ENCODE measurements at regions not wholly inside any gene's neighbourhood (a gene's known extent, or its start where the extent isn't known, plus 50 kb on each side); places are given as distances from the start of the nearest gene placed in this dataset.
A peak's percentile ranks its signal among the peaks of the same experiment; 100 is the strongest.

DNA sequence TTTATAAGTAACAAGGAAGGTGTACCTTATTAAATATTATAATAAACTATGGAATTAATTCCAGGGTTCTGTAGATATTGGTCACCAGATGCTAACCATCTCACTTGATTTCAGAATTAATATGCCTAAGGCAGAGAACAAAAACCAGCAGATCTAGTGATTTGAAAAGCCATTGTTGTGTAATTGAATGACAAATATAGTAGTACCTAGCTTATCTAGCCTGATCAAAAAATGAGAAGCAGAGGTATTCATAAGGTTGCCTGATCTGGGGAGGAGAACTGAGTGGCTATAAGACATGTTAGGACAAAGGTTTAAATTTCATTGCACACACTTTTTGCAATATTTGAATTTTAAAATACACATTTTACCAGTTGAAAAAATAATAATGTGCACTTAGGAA is 132.0 kb upstream of the UBE2E3 start:
- TF ChIP-seq EZH2 (IDR thresholded peaks at IDR 0.05; ENCODE audit: insufficient read depth, poor library complexity, severe bottlenecking) (no peak), EZH2phosphoT487 (IDR thresholded peaks at IDR 0.05; ENCODE audit: insufficient read depth, low read depth) (no peak)
- in situ Hi-C loops (cut with MboI) = no loop called here
- no peak overlapping the region for H2AFZ ChIP-seq
- H3K79me2 ChIP-seq (ENCODE audit: insufficient read depth) = no peaks in the 10 kb centered on the region
- no peaks in the 10 kb centered on the region for H4K20me1 ChIP-seq (ENCODE audit: insufficient read depth)
- H3K9ac ChIP-seq = no peak overlapping the region
- H3K4me3 ChIP-seq = no peak overlapping the region
- no peak overlapping the region for H3K4me2 ChIP-seq (ENCODE audit: unreplicated experiment)
- no peaks in the 10 kb centered on the region for H3K9me2 ChIP-seq (ENCODE audit: insufficient read depth)
- no peaks in the 10 kb centered on the region for H3F3A ChIP-seq (ENCODE audit: insufficient read depth)
- no peaks in the 10 kb centered on the region for H3K4me1 ChIP-seq (ENCODE audit: insufficient read depth)
- no peak overlapping the region for H3K27ac ChIP-seq
- H3K9me3 ChIP-seq (ENCODE audit: low read depth) = no peaks in the 10 kb centered on the region
- no peaks in the 10 kb centered on the region for H3K36me3 ChIP-seq (ENCODE audit: low read depth)
- DNase-seq = no peak
- no peaks in the 10 kb centered on the region for H3K27me3 ChIP-seq (replicated peaks; ENCODE audit: insufficient read depth)

DNA sequence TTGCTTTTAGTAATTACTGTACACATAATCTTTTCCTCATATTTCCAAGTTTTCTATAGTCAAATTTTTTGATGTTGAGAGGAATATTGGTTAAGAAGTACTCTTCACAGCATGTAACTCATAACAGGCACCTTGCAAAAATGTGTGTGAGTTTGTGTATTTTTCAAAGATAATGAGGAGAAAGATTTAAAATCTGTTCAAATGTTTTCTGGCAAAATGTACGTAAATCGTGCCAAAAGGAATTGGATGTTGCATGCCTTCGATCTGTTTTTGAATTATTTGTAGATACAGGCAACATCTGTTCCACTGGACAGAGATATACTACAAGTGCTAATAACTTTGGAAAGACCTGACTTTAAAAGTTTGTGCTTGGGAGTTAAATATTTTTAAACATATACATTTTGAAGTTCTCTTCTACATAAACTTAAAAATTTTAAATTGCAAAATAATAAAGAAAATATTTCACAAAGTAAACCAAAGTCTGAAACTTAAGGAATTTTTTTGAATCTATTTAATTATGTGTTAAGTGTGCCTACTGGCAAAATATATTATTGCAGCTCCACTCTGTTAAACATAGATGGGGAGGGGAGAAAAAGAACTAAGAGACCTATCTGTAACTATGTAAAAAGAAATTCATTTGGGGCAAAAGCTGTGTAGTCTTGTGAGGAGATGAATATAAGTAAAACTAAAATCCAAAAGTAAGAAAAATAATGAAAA is 133.5 kb upstream of the UBE2E3 start:
- no peak overlapping the region for H2AFZ ChIP-seq
- H3K4me1 ChIP-seq (ENCODE audit: insufficient read depth) = no peaks in the 10 kb centered on the region
- H3K4me2 ChIP-seq (ENCODE audit: unreplicated experiment) = no peak overlapping the region
- no peaks in the 10 kb centered on the region for H3K79me2 ChIP-seq (ENCODE audit: insufficient read depth)
- in situ Hi-C loops (cut with MboI) = no loop called here
- H3K36me3 ChIP-seq (ENCODE audit: low read depth) = no peaks in the 10 kb centered on the region
- 46 to 52% methylated on average over 3 of the region's 3 CpGs for WGBS, 2 experiments (ENCODE audit: low coverage in 1 of 2, low lambda C conversion rate in 2 of 2, missing lambda C conversion rate in 2 of 2)
- no peaks in the 10 kb centered on the region for H4K20me1 ChIP-seq (ENCODE audit: insufficient read depth)
- no peaks in the 10 kb centered on the region for H3K27me3 ChIP-seq (replicated peaks; ENCODE audit: insufficient read depth)
- no peak overlapping the region for H3K4me3 ChIP-seq
- no peak overlapping the region for H3K27ac ChIP-seq
- no peak overlapping the region for H3K9ac ChIP-seq
- no peak for TF ChIP-seq EZH2phosphoT487 (IDR thresholded peaks at IDR 0.05; ENCODE audit: insufficient read depth, low read depth)
- no peak for TF ChIP-seq EZH2 (IDR thresholded peaks at IDR 0.05; ENCODE audit: insufficient read depth, poor library complexity, severe bottlenecking)
- H3F3A ChIP-seq (ENCODE audit: insufficient read depth) = no peaks in the 10 kb centered on the region
- no peaks in the 10 kb centered on the region for H3K9me2 ChIP-seq (ENCODE audit: insufficient read depth)
- no peaks in the 10 kb centered on the region for H3K9me3 ChIP-seq (ENCODE audit: low read depth)
- peak; percentile 4 for DNase-seq

DNA sequence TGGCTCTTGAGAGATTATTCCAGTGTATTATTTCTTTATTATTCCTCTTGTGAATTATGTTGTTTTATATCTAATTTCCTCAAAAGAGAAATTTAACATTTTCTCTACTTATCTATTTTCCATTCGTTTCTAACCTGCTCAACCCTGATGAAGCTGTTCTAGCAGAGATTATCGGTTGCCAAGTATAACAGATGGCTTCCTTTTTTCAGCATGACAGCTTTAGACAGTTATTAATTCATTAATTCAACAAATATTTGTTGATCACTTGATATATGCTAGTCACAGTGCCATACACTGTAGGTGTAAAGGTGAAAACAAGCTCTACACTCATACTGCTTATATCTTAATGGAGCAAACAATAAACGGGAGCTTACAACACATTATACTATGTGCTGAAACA is 137.9 kb upstream of the UBE2E3 start:
- Histone ChIP-seq H3K4me1 (ENCODE audit: insufficient read depth) (no peaks in the 10 kb centered on the region), H3K9me2 (ENCODE audit: insufficient read depth) (no peaks in the 10 kb centered on the region), H3F3A (ENCODE audit: insufficient read depth) (no peaks in the 10 kb centered on the region), H4K20me1 (ENCODE audit: insufficient read depth) (no peaks in the 10 kb centered on the region), H3K27me3 (replicated peaks; ENCODE audit: insufficient read depth) (no peaks in the 10 kb centered on the region), H2AFZ (no peak overlapping the region), H3K9ac (no peak overlapping the region), H3K36me3 (ENCODE audit: low read depth) (no peaks in the 10 kb centered on the region), H3K4me2 (ENCODE audit: unreplicated experiment) (no peak overlapping the region), H3K9me3 (ENCODE audit: low read depth) (no peaks in the 10 kb centered on the region), H3K4me3 (no peak overlapping the region), H3K27ac (no peak overlapping the region), H3K79me2 (ENCODE audit: insufficient read depth) (no peaks in the 10 kb centered on the region)
- in situ Hi-C loops (cut with MboI) = no loop called here
- 45 to 47% methylated on average over 3 of the region's 3 CpGs for WGBS, 2 experiments (ENCODE audit: low coverage in 1 of 2, low lambda C conversion rate in 2 of 2, missing lambda C conversion rate in 2 of 2)
- TF ChIP-seq EZH2phosphoT487 (IDR thresholded peaks at IDR 0.05; ENCODE audit: insufficient read depth, low read depth) = no peak
- TF ChIP-seq EZH2 (IDR thresholded peaks at IDR 0.05; ENCODE audit: insufficient read depth, poor library complexity, severe bottlenecking) = no peak
- DNase-seq = no peak

DNA sequence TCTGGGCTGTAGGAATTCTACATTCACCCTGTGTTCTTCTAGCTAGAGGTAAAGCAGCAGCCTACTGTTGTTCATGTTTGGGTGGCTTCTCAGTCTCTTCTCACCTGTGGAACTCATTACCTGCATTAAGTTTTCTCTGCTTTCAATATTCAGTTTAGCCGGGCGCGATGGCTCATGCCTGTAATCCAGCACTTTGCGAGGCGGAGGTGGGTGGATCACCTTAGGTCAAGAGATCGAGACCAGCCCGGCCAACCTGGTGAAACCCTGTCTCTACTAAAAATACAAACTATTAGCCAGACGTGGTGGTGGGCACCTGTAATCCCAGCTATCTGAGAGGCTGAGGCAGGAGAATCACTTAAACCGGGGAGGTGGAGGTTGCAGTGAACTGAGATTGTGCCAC is 139.8 kb upstream of the UBE2E3 start:
- Histone ChIP-seq H3K27ac (no peak overlapping the region), H3K36me3 (ENCODE audit: low read depth) (no peaks in the 10 kb centered on the region), H3K4me1 (ENCODE audit: insufficient read depth) (no peaks in the 10 kb centered on the region), H3K9me2 (ENCODE audit: insufficient read depth) (no peaks in the 10 kb centered on the region), H3K9me3 (ENCODE audit: low read depth) (no peaks in the 10 kb centered on the region), H3F3A (ENCODE audit: insufficient read depth) (no peaks in the 10 kb centered on the region), H3K27me3 (replicated peaks; ENCODE audit: insufficient read depth) (no peaks in the 10 kb centered on the region), H3K79me2 (ENCODE audit: insufficient read depth) (no peaks in the 10 kb centered on the region), H3K4me3 (no peak overlapping the region), H4K20me1 (ENCODE audit: insufficient read depth) (no peaks in the 10 kb centered on the region), H3K9ac (no peak overlapping the region), H3K4me2 (ENCODE audit: unreplicated experiment) (no peak overlapping the region), H2AFZ (no peak overlapping the region)
- in situ Hi-C loops (cut with MboI) = no loop called here
- no peak for DNase-seq
- TF ChIP-seq EZH2phosphoT487 (IDR thresholded peaks at IDR 0.05; ENCODE audit: insufficient read depth, low read depth) = no peak
- no peak for TF ChIP-seq EZH2 (IDR thresholded peaks at IDR 0.05; ENCODE audit: insufficient read depth, poor library complexity, severe bottlenecking)
- 91 to 94% methylated on average over 9 of the region's 9 CpGs for WGBS, 2 experiments (ENCODE audit: low coverage in 1 of 2, low lambda C conversion rate in 2 of 2, missing lambda C conversion rate in 2 of 2)

DNA sequence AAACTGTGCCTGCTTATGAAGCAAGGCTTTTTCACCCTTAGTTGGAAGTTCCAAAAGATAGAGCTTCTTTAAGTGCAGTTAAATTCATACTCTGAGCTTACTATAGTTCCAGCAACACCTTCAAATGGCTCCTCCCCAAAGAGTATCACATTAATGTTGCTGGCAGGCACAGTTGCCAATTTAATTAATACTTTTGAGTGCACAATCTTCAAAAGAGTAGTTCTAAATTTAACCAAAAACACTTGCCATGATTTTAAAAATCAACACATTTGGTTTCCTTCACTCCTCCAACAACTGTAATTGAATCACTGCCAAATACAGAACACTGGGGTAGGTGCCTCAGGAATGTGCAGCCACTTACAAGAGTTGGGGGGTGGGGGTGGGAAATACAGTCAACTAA is 150.6 kb upstream of the UBE2E3 start:
- Histone ChIP-seq H3K9me3 (ENCODE audit: low read depth) (no peaks in the 10 kb centered on the region), H3K27ac (no peak overlapping the region), H3K9ac (no peak overlapping the region), H3K9me2 (ENCODE audit: insufficient read depth) (no peaks in the 10 kb centered on the region), H3K4me2 (ENCODE audit: unreplicated experiment) (no peak overlapping the region), H2AFZ (no peak overlapping the region), H3K4me1 (ENCODE audit: insufficient read depth) (no peaks in the 10 kb centered on the region), H4K20me1 (ENCODE audit: insufficient read depth) (no peaks in the 10 kb centered on the region), H3F3A (ENCODE audit: insufficient read depth) (no peaks in the 10 kb centered on the region), H3K27me3 (replicated peaks; ENCODE audit: insufficient read depth) (no peaks in the 10 kb centered on the region), H3K4me3 (no peak overlapping the region), H3K79me2 (ENCODE audit: insufficient read depth) (no peaks in the 10 kb centered on the region), H3K36me3 (ENCODE audit: low read depth) (no peaks in the 10 kb centered on the region)
- in situ Hi-C loops (cut with MboI) = no loop called here
- no peak for DNase-seq
- no peak for TF ChIP-seq EZH2 (IDR thresholded peaks at IDR 0.05; ENCODE audit: insufficient read depth, poor library complexity, severe bottlenecking)
- no peak for TF ChIP-seq EZH2phosphoT487 (IDR thresholded peaks at IDR 0.05; ENCODE audit: insufficient read depth, low read depth)
